GM19463 (cell line): ENCODE measurements at regions not wholly inside any gene's neighbourhood (a gene's known extent, or its start where the extent isn't known, plus 50 kb on each side); places are given as distances from the start of the nearest gene placed in this dataset.
"Not testable (repeated sequence)": the region's sequence is repeated elsewhere in the genome, so short reads cannot be mapped to it uniquely, and the experiment has no call there.

Experiments
- ATAC-seq: cut with Tn5 transposase; IDR thresholded peaks from one replicate; pipeline ENCODE4 v1.9.1; 2021; ENCODE audit warnings: mild to moderate bottlenecking, moderate library complexity; ENCODE audit not compliant: unreplicated experiment

DNA sequence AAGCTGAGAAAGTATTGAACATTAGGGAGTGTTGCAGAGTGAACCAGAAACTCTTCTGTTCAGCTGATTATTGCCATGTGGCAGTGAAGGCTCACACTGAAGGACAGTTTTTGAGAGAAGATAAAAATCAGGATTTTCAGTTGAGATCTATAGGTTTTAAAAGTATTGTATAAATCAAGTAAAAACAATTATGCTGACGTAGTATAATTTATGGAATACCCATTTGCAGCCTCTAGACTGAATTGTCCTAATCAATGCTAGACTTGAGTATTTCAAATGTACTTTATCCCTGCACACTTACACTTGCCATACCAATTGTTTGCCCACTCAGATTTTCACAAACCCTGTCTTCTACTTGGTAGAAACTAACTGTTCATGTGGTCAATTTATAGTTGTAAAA lies 245.8 kb downstream of the FRK start:
- no peak for ATAC-seq

DNA sequence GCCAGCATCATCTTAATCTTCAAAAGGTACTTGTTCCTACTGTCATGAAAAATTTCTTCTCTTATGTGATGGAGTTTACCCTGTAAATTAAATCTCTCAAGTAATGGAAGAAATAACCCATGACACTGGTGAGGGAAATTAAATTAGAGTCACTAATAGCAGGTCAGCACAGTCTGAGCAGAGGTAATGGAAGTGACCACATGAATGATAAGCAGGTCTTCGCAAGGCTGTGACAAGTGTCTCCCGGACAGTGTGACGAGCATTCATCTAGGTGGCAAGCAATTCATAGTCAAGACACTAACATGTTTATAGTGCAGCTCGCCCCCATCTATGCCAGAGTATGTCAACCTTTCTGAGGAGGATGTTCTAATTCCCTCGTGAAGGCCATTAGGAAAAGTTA lies 249.2 kb downstream of the FRK start:
- ATAC-seq = no peak

DNA sequence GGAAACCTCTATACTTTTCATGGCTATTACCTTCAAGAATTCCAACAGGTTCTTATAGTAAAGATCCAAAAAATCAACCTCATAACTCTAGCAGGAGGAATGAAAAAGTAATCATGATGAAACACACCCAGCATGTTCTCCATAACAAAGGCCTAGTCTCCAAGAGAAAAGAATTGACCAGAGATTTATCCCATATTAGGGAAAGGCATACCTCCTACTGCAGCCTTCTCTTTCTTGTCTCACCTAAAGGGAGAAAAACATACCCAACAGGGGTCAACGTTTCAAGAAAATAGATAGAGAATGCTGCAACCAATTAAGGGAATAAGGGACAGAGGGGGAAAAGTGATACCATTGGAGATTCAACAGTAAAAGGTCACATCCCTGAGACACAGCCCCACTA lies 262.5 kb downstream of the FRK start:
- ATAC-seq = no peak

DNA sequence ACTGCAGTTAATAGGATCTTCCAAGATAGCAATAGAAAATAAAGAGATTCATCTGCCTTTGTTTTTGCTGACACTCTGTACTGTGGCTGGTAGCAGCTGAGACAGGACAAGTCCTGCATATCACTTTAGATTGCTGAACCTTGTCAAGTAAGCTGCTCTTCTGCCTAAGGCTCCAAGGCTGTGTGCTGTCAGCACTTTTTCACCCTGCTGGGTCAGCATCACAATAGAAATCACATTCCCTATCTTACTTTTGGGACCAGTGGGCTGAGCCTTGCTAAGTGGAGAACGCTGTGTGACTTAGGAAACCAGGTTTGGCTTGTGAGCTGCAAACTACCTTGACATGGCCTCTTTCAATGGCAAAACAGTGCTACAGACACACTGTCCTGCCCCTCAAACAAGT lies 263.9 kb downstream of the FRK start:
- ATAC-seq = no peak

DNA sequence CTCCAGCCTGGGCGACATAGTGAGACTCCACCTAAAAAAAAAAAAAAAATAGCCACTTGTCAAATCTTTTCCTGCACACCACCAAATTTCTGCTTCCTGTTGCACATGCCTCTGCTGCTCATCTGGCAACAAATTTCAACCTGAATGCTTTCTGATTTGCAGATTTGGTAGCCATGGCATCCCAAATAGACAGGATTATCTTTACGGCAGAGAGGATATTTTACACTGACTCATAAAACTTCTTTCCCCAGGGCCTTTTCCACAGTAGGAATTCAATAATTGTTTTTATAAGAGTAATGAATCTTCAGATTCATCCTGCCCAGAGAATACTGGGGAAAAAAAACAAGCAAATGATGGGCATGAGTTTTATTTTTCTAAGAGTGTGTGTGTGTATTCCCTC lies 264.6 kb downstream of the FRK start:
- ATAC-seq = no peak

DNA sequence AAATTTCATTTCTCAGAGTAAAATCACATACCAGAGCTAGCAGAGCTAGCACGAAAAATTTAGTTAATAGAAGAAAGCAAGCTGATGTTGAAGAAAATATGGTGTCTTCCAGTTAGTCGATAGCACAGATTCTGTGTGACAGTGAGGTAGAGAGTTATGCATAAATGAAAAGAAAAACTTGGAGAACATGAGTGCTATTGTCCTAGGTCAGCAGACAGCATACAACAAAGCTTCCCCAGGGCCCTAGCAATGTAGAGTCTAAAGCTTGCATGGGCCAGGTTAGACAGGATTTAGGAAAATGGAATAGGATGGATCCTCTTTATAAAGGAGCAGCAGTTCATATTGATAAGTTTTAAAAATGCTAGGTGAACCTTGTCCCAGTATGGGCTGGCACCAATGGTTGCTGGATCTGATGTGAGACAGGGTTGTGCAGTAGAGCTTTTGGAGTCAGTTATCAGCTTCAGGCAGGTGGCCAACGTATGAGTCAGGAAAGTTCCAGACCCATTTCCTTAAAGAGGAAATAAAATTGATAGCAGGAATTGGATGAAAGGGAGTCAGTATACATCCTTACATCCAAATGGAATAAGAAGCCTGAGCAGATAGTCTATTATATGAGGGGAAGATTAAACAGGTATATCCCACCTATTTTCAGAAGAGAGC lies 277.2 kb downstream of the FRK start:
- no peak for ATAC-seq

DNA sequence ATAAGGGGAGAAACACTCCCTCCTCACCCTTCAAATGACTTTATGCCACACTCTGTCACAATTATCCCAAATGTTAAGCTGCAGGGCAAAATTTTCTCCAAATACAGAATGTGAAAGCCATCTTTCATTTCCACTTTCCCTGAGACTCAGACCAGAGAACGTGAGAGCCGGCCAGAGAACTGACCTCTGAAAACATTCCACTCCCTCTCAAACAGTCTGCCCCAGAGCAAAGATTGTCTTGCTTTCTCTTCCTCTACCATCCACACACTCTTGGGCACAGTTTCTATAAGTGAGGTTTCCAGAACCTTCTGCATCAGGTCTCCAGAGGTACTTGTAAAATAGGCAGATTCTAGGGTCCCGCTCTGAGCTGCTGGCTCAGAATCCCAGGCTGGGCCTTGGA lies 278.1 kb downstream of the FRK start:
- no peak for ATAC-seq

DNA sequence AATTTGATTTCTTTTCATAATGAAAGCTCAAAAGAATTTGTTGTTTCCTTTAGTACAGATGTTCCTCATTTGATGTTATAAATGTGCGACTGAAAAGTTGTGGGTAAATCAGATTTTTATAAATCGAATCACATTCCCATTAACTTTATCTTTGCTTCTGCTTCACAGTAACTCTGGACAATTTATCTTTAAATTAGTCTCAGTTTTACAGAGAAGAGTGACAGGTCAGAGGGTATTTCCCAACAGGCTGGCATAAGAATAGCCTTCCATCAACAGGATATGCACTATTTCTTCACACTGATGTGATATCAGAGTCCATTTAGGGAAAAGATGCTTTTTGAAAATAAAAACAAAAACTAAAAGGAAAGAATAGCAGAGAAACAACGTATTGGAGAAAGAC lies 286.9 kb downstream of the FRK start:
- ATAC-seq = no peak

DNA sequence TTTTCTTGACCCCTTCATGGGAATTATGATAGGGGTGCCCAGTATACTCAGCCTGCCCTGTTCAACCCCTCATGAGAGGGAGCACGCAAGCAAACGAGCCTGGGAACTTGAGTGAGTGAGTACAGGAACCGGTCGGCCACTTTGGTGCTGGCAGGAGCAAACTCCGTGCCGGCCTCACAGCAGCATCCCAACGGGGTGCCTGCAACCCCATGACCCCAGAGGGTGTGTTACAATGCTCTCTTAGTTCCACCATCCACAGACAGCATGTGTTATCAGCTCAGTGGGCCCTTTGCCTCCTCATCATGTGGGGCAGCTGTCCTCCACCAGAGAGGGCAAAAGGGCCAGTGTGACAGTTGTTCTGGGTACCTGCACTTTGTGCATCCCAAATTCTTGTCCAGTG lies 289.8 kb downstream of the FRK start:
- ATAC-seq = no peak

DNA sequence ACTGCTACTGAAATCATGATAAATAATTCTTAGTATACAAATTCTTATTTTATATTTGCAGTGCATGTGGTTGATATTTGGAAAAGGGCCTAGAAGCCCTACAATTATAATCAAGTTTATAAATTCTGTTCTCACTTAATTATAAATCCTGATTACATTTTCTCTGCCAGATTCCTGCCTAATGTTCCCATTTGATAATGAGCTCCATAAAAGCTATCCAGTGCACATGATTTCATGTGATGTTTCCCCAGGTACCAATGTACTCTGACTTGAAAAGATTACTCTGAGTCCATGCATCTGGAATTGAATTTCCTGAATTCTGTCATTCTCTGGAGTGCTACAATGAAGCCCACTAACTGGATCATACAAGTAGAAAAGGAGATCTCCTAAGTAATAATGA lies 292.2 kb downstream of the FRK start:
- ATAC-seq = no peak

DNA sequence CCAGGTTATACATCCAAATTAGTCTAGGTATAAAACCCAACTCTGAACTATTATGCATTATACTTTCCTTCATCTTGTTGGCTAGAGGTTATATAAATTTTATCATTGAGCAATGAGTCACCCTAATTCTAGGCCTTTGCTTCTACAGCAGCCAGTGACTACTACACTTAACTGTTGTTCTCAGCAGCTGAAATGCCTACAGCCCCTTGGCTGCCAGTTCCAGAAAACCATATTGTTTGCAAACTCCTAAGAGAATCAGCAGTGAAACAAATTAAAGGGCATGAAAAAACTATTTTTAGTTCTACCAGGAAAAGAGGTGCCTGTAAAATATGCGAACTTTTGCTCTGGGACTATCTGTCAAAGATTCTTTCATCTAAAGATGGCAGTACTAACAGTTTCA lies 292.8 kb downstream of the FRK start:
- ATAC-seq = no peak

DNA sequence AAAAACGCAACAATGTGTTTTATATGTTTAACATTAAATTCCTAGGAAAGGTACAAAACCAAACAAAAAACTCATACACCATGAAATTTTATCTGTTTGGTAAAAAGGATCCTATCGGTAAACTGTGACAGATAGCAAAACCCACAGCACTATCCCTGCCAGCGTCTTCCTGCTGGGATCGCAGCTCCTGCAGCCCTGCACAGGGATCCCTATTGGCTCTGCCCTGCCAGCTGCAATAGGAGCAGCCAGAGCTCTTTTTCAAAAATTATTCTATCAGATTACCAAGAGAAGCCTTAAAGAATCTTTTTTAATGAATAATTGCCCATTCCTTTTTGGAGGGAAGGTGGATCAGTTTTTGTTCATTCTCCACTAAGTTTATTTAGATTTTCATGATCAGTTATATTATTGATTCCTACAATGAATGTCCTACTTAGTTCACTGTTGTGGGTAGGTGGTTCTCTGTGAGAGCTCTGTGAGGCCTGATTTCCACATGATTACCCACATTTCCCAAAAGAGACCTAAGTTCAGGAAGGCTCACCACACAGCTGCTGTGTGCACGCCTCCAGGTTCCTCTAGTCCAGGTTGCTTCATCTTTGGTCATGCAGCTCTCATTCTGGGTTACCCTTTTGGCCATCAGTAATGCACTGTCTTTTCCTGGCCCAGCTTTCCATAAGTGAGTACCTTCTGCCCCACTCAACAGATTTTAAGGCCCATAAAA lies 293.8 kb downstream of the FRK start:
- ATAC-seq = no peak

DNA sequence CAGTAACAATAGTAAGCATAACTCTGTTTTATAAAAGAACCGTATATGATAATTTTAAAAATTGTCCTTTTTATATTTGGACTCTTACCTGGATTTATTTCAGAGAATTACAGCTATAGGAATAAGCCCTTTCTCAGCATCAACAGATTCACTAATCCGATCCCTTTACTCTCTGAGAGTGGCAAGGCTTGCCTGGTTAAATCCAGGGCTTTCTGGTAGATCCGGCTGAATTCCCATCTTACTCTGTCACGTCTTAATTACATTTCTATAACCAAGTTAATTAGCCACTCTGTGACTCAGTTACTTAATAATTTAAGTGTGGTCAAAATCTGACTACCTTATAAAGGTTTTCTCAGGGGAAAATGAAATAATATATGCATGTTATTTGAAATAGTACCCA lies 294.7 kb downstream of the FRK start:
- no peak for ATAC-seq

DNA sequence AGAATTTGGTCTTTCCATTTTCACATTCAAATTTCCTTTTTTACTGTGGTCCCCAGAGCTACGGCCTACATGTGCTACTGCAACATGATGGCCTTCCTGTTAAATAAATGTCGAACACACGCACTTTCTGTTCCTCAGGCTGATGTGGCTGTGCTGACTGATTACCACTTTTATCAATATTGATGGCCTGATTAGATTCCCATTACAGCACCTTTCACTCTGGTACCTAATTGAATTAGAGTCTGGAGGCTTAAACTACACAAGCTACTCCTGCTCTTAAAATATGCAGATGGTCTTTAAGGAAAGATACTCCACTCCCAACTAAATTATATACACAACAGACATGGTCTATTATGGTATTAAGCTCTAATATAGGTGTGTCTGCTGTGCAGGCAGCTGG lies 301.6 kb downstream of the FRK start:
- ATAC-seq = no peak

DNA sequence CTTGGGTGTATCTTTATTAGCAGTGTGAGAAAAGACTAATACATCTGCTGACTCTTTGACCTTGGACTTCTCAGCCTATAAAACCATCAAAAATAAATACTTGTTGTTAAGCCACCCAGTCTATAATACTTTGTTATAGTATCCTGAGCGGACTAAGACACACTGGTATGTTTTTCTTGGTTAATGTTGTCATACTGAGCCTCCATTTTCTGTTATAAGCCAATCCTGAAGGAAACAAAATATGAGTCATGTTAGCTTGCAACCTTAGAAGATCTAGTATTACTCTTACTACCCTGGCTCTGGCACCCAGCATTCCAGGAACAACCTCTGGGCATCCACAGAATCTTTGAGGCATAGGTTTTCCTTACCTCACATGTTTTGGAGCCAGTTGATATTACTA lies 307.2 kb downstream of the FRK start:
- no peak for ATAC-seq

DNA sequence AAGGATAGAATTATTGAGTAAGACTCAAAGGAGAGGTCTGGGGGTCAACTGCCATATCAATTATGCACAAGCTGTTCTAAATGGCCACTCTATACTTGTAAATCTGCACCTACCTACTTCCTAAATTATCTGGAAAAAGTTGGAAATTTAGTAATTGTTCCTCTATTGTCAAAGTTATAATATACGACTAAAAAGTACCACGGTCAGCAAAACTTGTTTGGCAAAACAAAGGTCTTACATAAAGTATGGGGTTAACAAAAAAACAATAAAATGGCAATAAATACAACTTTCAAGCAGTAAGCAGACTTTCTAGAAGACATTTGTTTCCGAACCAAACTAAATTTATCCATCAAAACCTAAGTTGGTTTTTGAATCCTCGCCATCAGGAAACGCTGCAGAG lies 309.7 kb downstream of the FRK start:
- no peak for ATAC-seq

DNA sequence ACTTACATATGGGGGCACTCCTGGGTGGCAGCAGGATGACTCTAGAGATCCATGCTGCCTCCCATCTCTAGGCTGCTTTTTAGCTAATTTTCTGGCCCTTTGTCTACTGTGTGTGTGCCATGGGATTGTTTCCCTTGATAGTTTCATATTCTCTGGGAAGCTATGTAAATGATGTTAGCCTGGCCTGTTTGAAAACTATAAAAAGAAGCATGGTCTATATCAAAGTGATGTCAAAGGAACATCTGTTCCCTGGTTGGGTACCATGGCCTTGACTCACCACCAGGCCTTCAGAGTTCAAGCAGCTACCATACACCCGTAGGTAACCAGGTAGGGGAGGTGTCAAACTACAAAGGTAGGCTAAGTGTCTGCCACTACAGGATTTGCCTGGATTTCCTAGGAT lies 310.4 kb downstream of the FRK start:
- no peak for ATAC-seq

DNA sequence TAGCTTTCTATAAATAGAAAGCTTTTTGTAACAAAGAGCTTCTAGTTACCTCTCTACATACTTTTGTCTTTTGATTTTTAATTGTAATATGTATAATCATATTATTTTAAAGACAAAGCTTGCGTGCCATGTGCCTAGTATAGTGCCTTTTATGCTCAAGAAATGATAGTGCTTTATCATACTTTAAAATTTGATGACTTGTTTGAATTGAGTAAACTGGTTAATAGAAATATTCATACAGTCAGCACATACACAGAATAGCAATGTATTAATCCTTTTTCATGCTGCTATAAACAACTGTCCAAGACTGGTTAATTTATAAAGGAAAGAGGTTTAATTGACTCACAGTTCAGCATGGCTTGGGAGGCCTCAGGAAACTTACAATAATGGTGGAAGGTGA lies 313.0 kb downstream of the FRK start:
- ATAC-seq = no peak

DNA sequence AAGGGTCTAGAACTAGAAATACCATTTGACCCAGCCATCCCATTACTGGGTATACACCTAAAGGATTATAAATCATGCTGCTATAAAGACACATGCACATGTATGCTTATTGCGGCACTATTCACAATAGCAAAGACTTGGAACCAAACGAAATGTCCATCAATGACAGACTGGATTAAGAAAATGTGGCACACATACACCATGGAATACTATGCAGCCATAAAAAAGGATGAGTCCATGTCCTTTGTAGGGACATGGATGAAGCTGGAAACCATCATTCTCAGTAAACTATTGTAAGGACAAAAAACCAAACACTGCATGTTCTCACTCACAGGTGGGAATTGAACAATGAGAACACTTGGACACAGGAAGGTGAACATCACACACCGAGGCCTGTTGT lies 314.1 kb downstream of the FRK start:
- ATAC-seq = not testable (repeated sequence)

DNA sequence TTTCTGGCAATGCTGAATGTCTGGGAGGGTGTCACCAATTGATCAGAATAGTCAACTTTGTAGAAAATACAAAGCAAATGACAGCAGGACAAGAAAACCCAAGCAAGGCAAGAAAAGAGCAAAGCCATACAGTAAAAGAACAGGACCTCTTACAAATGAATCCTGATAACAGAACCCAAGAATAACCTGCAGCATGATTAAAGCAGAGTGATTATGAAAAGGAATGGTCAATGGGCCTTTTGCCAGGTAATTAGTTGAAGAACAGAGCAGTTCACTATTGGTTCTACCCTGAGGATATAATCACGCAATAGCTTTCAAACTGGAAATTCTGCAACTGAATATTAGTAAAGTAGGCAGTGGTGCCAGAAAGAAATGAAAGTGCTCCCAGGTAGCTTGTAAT lies 319.8 kb downstream of the FRK start:
- ATAC-seq = no peak

DNA sequence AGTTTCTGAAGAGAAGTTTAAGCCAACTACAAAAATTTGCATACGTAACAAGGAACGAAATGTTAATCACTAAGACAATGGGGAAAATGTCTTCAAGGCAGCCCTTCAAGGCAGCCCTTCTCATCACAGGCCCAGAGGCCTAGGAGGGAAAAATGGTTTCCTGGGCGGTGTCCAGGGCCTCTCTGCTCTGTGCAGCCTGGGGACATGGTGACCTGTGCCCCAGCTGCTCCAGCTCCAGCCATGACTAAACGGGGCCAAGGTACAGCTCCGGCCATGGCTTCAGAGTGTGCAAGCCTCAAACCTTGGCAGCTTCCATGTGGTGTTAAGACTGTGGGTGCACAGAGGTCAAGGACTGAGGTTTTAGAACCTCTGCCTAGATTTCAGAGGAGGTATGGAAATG lies 325.1 kb downstream of the FRK start:
- no peak for ATAC-seq

DNA sequence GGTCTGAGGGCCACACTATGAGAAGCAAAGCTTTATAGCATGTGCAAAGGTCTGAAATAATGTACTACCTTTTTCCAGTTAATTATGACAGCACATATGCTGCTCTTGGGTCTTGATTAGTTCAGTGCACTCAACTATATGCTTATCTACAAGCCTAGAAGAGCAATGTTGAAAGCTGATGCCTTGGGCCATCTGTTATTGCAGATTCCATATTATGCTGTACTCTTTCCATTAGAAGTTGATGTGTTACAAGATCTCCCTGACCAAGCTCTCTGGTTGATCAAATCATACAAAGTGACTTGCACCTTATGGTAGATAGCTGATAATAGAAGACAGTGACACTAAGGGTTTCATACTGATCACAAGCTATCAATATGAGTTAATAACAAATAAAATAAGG lies 327.3 kb downstream of the FRK start:
- ATAC-seq = no peak

DNA sequence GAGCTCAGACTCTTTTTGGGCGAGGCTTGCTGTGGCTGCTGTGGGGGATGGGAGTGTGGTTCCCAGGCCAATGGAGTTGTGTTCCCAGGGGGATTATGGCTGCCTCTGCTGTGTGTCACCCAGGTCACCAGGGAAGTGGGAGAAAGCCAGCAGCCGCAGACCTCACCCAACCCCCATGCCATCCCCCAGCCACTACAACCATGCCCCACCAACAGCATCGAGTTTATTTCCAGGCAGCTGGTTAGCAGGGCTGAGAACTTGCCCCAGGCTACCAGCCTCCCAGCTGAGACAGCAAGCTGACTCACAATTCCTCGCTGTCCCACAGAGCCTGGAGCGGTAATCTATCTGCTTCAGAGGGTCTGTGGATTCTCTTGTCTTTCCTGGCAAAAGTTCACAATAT lies 331.7 kb downstream of the FRK start:
- no peak for ATAC-seq
